GM18858 (cell line): ENCODE measurements at regions not wholly inside any gene's neighbourhood (a gene's known extent, or its start where the extent isn't known, plus 50 kb on each side); places are given as distances from the start of the nearest gene placed in this dataset.

Experiments
- ATAC-seq: cut with Tn5 transposase; IDR thresholded peaks from one replicate; pipeline ENCODE4 v1.9.1; 2021; ENCODE audit not compliant: unreplicated experiment

- ATAC-seq = no peak
Observed at GRCh38 chr4:130257271-130257670, 1161.3 kb downstream of the C4orf33 start.

GRCh38 chr4:130266814-130267213 is 1170.9 kb downstream of the C4orf33 start:
- no peak for ATAC-seq

GRCh38 chr4:130288576-130288975 is 1192.6 kb downstream of the C4orf33 start:
- ATAC-seq = no peak

GRCh38 chr4:130293692-130294091 is 1197.7 kb downstream of the C4orf33 start:
- no peak for ATAC-seq

- no peak for ATAC-seq
Observed at GRCh38 chr4:130296448-130296847, 1200.5 kb downstream of the C4orf33 start.

- ATAC-seq = no peak
Observed at GRCh38 chr4:130306566-130306965, 1210.6 kb downstream of the C4orf33 start.

GRCh38 chr4:130309221-130309620 is 1213.3 kb downstream of the C4orf33 start:
- no peak for ATAC-seq

GRCh38 chr4:130322439-130322838 is 1226.5 kb downstream of the C4orf33 start:
- no peak for ATAC-seq

GRCh38 chr4:130329036-130329435 is 1233.1 kb downstream of the C4orf33 start:
- ATAC-seq = no peak

- no peak for ATAC-seq
Observed at GRCh38 chr4:130333241-130333759, 1237.3 kb downstream of the C4orf33 start.

- ATAC-seq = no peak
Observed at GRCh38 chr4:130335417-130336194, 1239.7 kb downstream of the C4orf33 start.

- ATAC-seq = peak; percentile 82
Observed at GRCh38 chr4:130336585-130337217, 1240.7 kb downstream of the C4orf33 start.

- no peak for ATAC-seq
Observed at GRCh38 chr4:130338851-130339250, 1242.9 kb downstream of the C4orf33 start.

- ATAC-seq = no peak
Observed at GRCh38 chr4:130349745-130350144, 1253.8 kb downstream of the C4orf33 start.

GRCh38 chr4:130356873-130357272 is 1260.9 kb downstream of the C4orf33 start:
- no peak for ATAC-seq

GRCh38 chr4:130359542-130359941 is 1263.6 kb downstream of the C4orf33 start:
- no peak for ATAC-seq

GRCh38 chr4:130361616-130362015 is 1265.7 kb downstream of the C4orf33 start:
- no peak for ATAC-seq

- no peak for ATAC-seq
Observed at GRCh38 chr4:130368668-130369067, 1272.7 kb downstream of the C4orf33 start.

GRCh38 chr4:130393231-130393630 is 1297.3 kb downstream of the C4orf33 start:
- no peak for ATAC-seq

- ATAC-seq = no peak
Observed at GRCh38 chr4:130393642-130394041, 1297.7 kb downstream of the C4orf33 start.

- ATAC-seq = no peak
Observed at GRCh38 chr4:130395871-130396270, 1299.9 kb downstream of the C4orf33 start.

GRCh38 chr4:130403221-130403620 is 1307.3 kb downstream of the C4orf33 start:
- no peak for ATAC-seq
